K562 (cell line): ENCODE measurements at regions not wholly inside any gene's neighbourhood (a gene's known extent, or its start where the extent isn't known, plus 50 kb on each side); places are given as distances from the start of the nearest gene placed in this dataset.

Source experiments
- ATAC-seq: fragments of 200-7000 bp; cut with Tn5 transposase; 3 replicates; pipeline ENCODE4 v1.9.1; 2020; ENCODE audit warnings: moderate library complexity
- BruUV-seq: library from RNA; stranded (reverse); fragments of 400-500 nt; replicated peaks from 2 replicates; lab custom pipeline; 2021; lab: Mats Ljungman, UMichigan
- CTCF ChIA-PET: fragments of 300-600 bp; formaldehyde crosslinking; extraction: SDS; loops from one replicate; lab custom pipeline; 2021; ENCODE audit warnings: low intra/inter-chr PET ratio; lab: Yijun Ruan, JAX
- POLR2A ChIA-PET: fragments of 300-600, 350-650 bp; sonication (Branson Sonifier 250); formaldehyde crosslinking; extraction: SDS; loops from one replicate; lab custom pipeline; 2021; ENCODE audit warnings: antibody characterized with exemption, inconsistent platforms; lab: Yijun Ruan, JAX
- DNase-seq, 4 experiments: peaks; one replicate each; pipeline versions ENCODE4 v3.0.0 to v3.0.0-alpha.2; 2011 to 2018; ENCODE audit warnings: low spot score in 3 of 4, mixed read lengths in 3 of 4; ENCODE audit errors: extremely low read depth in 1 of 4
- FAIRE-seq: peaks from 2 replicates; lab custom pipeline; 2011; peaks lifted over from hg19 to GRCh38; lab: Jason Lieb, UNC
- H2AFZ ChIP-seq: 2 replicates; pipeline ENCODE4 v1.6.0; 2011; ENCODE audit warnings: low read depth, low read length, control low read depth, inconsistent platforms
- H3K27ac ChIP-seq: fragments of 200-600 bp; 3 replicates; pipeline ENCODE4 v1.8.0; 2011; ENCODE audit warnings: low read depth, mild to moderate bottlenecking, control low read depth, inconsistent platforms, low read length, moderate library complexity, mixed read lengths; ENCODE audit errors: extremely low read depth
- H3K27me3 ChIP-seq, 2 experiments: fragments of 300-600 bp in 1 of 2; 2 replicates in 1 of 2; 3 replicates in 1 of 2; pipeline versions ENCODE4 v1.6.0 to v1.8.0; 2011; ENCODE audit warnings: inconsistent platforms in 2 of 2, low read length in 2 of 2, mild to moderate bottlenecking in 1 of 2, mixed read lengths in 1 of 2, moderate library complexity in 1 of 2; ENCODE audit not compliant: control insufficient read depth in 2 of 2, insufficient read depth in 2 of 2
- H3K36me3 ChIP-seq: fragments of 300-600 bp; 3 replicates; pipeline ENCODE4 v1.8.0; 2011; ENCODE audit warnings: mild to moderate bottlenecking, low read length, inconsistent platforms; ENCODE audit not compliant: control insufficient read depth, insufficient read depth
- H3K4me1 ChIP-seq, 2 experiments: fragments of 200-600 bp in 1 of 2; replicated peaks in 1 of 2; 2 replicates in 1 of 2; 3 replicates in 1 of 2; pipeline versions ENCODE4 v1.5.1 to v1.8.0; 2011; ENCODE audit warnings: inconsistent platforms in 2 of 2, low read length in 2 of 2, mild to moderate bottlenecking in 1 of 2, mixed read lengths in 1 of 2, moderate library complexity in 1 of 2; ENCODE audit not compliant: control insufficient read depth in 2 of 2, insufficient read depth in 2 of 2
- H3K4me2 ChIP-seq: 2 replicates; pipeline ENCODE4 v1.6.1; 2011; ENCODE audit warnings: low read length, control low read depth, inconsistent platforms, mixed read lengths; ENCODE audit not compliant: insufficient read depth
- H3K4me3 ChIP-seq: fragments of 200-600 bp; sonication (generic), shearing (Covaris generic); 2 replicates; pipeline ENCODE4 v1.5.1; 2016; ENCODE audit warnings: control low read depth, inconsistent platforms
- H3K79me2 ChIP-seq: fragments of 200-600 bp; 3 replicates; pipeline ENCODE4 v1.8.0; 2011; ENCODE audit warnings: low read length, inconsistent platforms; ENCODE audit not compliant: control insufficient read depth, insufficient read depth
- H3K9ac ChIP-seq, 2 experiments: 2 replicates each; pipeline versions ENCODE4 v1.6.0 to v1.6.1; 2011; ENCODE audit warnings: low read depth in 2 of 2, low read length in 2 of 2, control low read depth in 1 of 2, inconsistent platforms in 1 of 2, mild to moderate bottlenecking in 1 of 2, mixed read lengths in 1 of 2; ENCODE audit not compliant: insufficient read depth in 1 of 2
- H3K9me1 ChIP-seq: one replicate; pipeline ENCODE4 v1.6.0; 2011; ENCODE audit warnings: inconsistent platforms, mild to moderate bottlenecking, low read length, moderate library complexity; ENCODE audit not compliant: control insufficient read depth, insufficient read depth
- H3K9me3 ChIP-seq: replicated peaks from 2 replicates; pipeline ENCODE4 v1.5.1; 2011; ENCODE audit warnings: low read depth, low read length, inconsistent platforms; ENCODE audit not compliant: control insufficient read depth, insufficient read depth
- H4K20me1 ChIP-seq: replicated peaks from 2 replicates; pipeline ENCODE4 v1.6.1; 2011; ENCODE audit warnings: low read length, inconsistent platforms, mixed read lengths; ENCODE audit not compliant: control insufficient read depth, insufficient read depth
- BCOR ChIP-seq: fragments of 450-650 bp; IDR thresholded peaks from 2 replicates; pipeline ENCODE4 v1.6.1; 2016
- CREB1 ChIP-seq, 2 experiments: sonication (generic) in 1 of 2; formaldehyde crosslinking in 1 of 2; IDR thresholded peaks; 2 replicates each; pipeline versions ENCODE4 v1.6.1 to v1.8.0; 2012 to 2022; ENCODE audit warnings: inconsistent platforms in 1 of 2, mild to moderate bottlenecking in 1 of 2, missing genetic modification reagents in 1 of 2, moderate library complexity in 1 of 2
- ELK1 ChIP-seq: sonication (generic); formaldehyde crosslinking; IDR thresholded peaks from 2 replicates; pipeline ENCODE4 v1.8.1; 2022; ENCODE audit warnings: missing genetic modification reagents
- MTA3 ChIP-seq: fragments of 450-650 bp; formaldehyde crosslinking; IDR thresholded peaks from 2 replicates; pipeline ENCODE4 v1.6.1; 2017; ENCODE audit warnings: mild to moderate bottlenecking, borderline replicate concordance
- NCOR1 ChIP-seq: fragments of 450-650 bp; IDR thresholded peaks from 2 replicates; pipeline ENCODE4 v1.6.1; 2016; ENCODE audit warnings: mild to moderate bottlenecking, moderate library complexity
- PHF20 ChIP-seq: fragments of 450-650 bp; IDR thresholded peaks from 2 replicates; pipeline ENCODE4 v1.6.1; 2018; ENCODE audit not compliant: partially characterized antibody
- POU5F1 ChIP-seq: fragments of 150-350 bp; IDR thresholded peaks from 2 replicates; pipeline ENCODE4 v1.6.1; 2014; ENCODE audit warnings: borderline replicate concordance, low read length, low read depth, mild to moderate bottlenecking; ENCODE audit not compliant: partially characterized antibody
- SMAD3 ChIP-seq: fragments of 450-650 bp; formaldehyde crosslinking; conservative IDR thresholded peaks from 2 replicates; pipeline ENCODE4 v1.4.0; 2020; ENCODE audit warnings: mild to moderate bottlenecking
- UBTF ChIP-seq, 2 experiments: IDR thresholded peaks; 2 replicates each; pipeline ENCODE4 v1.6.1; 2012; ENCODE audit warnings: improper control_type of control experiment in 2 of 2, low read depth in 2 of 2, low read length in 2 of 2, borderline replicate concordance in 1 of 2
- ZFP91 ChIP-seq: sonication (generic); formaldehyde crosslinking; IDR thresholded peaks from 2 replicates; pipeline ENCODE4 v1.8.0; 2022; ENCODE audit warnings: mild to moderate bottlenecking, missing genetic modification reagents
- ZNF561 ChIP-seq: fragments of 450-650 bp; formaldehyde crosslinking; conservative IDR thresholded peaks from 2 replicates; pipeline ENCODE4 v1.4.0; 2020; ENCODE audit warnings: mild to moderate bottlenecking, moderate library complexity
- ZNF639 ChIP-seq, 2 experiments: fragments of 200-800 bp in 1 of 2; sonication (Bioruptor generic) in 1 of 2; sonication (generic) in 1 of 2; formaldehyde crosslinking in 1 of 2; IDR thresholded peaks in 1 of 2; conservative IDR thresholded peaks in 1 of 2; 2 replicates each; pipeline versions ENCODE4 v1.5.0 to v1.6.1; 2016 to 2020; ENCODE audit warnings: missing compliant biosample characterization in 1 of 2, missing genetic modification characterization in 1 of 2, missing genetic modification reagents in 1 of 2
- ZNF79 ChIP-seq: fragments of 250-450 bp; sonication (Bioruptor Pico); IDR thresholded peaks from 2 replicates; pipeline ENCODE4 v1.4.0; 2020; ENCODE audit warnings: low read depth, mild to moderate bottlenecking, moderate library complexity
- whole genome bisulfite sequencing: fragments of 100-300 bp; shearing (Covaris generic); methylation state at CpG from one replicate; pipeline ENCODE4 v1.1.6; 2016; ENCODE audit warnings: low coverage, mixed read lengths; ENCODE audit not compliant: insufficient coverage; ENCODE audit errors: missing lambda C conversion rate; 5-methylcytosine and 5-hydroxymethylcytosine counted together
- in situ Hi-C: fragments of 300-500 bp; cut with MboI; formaldehyde crosslinking; loops from 4 replicates; pipeline ENCODE4 v1.15.0; 2018; ENCODE audit warnings: inconsistent platforms, mixed read lengths
- intact Hi-C: fragments of 100-400 bp; cut with micrococcal nuclease; formaldehyde crosslinking; loops from 2 replicates; pipeline ENCODE4 v1.14.2; 2022

GRCh38 chr4:66921433-66921832, 623.9 kb downstream of the CENPC start (continued):
- TF ChIP-seq UBTF (IDR thresholded peaks at IDR 0.05; ENCODE audit: borderline replicate concordance in 1 of 2, low read depth in 2 of 2, low read length in 2 of 2) (no peak), ZNF79 (CRISPR knock-in tag) (no peak), CREB1 (IDR thresholded peaks at IDR 0.05) (no peak), CREB1 (CRISPR knock-in tag; IDR thresholded peaks at IDR 0.05) (no peak), POU5F1 (no peak), MTA3 (no peak)
- TF ChIP-seq, all 486 proteins: peak for 0

GRCh38 chr4:66920514-66920913, 624.8 kb downstream of the CENPC start:
- Histone ChIP-seq H3K9me3 (no peaks in the 10 kb centered on the region), H3K36me3 (no peaks in the 10 kb centered on the region), H3K27me3 (no peaks in the 10 kb centered on the region), H3K4me3 (no peak overlapping the region), H4K20me1 (no peaks in the 10 kb centered on the region), H3K9ac (no peak overlapping the region), H3K9me1 (no peaks in the 10 kb centered on the region), H3K4me2 (no peak overlapping the region), H3K4me1 (no peaks in the 10 kb centered on the region), H3K27ac (no peak overlapping the region), H3K79me2 (no peaks in the 10 kb centered on the region), H2AFZ (no peak overlapping the region)
- in situ Hi-C loops, result no loop called here
- intact Hi-C loops, result no loop called here
- no TSS peak for BruUV-seq
- WGBS, result under 1% methylated on average over 10 of the region's 10 CpGs
- POLR2A ChIA-PET, result no interaction called here
- ATAC-seq, result no peak
- no peak for FAIRE-seq
- CTCF ChIA-PET, result no interaction called here
- DNase-seq, result no peak
- no peak for TF ChIP-seq ZNF639 (CRISPR knock-in tag; conservative IDR thresholded peaks at IDR 0.05 in 1 of 2, IDR thresholded peaks at IDR 0.05 in 1 of 2)
- no peak for TF ChIP-seq PHF20
- no peak for TF ChIP-seq NCOR1
- no peak for TF ChIP-seq ELK1 (CRISPR knock-in tag)
- TF ChIP-seq BCOR, result no peak
- no peak for TF ChIP-seq ZFP91 (CRISPR knock-in tag)
- no peak for TF ChIP-seq ZNF561
- TF ChIP-seq SMAD3 (CRISPR knock-in tag), result no peak
